ENCODE measurements at regions not wholly inside any gene's neighbourhood (a gene's known extent, or its start where the extent isn't known, plus 50 kb on each side); places are given as distances from the start of the nearest gene placed in this dataset.

DNA sequence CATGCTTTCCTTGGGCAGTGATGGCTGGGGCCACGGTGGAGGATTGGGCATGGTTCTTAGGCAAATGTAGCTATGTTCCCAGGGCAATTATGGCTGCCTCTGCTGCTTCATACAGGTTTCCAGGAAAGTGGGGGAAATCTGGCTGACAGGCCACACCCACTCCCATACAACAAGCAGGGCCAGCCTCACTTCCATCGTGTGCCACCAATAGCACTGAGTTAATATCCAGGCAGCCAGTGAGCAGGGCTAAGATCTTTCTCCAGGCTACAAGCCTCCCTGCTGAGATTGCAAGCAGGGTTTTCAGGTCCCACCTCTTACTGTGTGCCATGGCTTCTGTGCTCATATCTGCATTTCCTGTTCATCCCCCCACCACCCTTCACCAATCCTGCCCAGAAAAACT, 1291.9 kb downstream of the SI start:
- TF ChIP-seq CTCF (IDR thresholded peaks at IDR 0.05) (no peak), POLR2A (IDR thresholded peaks at IDR 0.05) (no peak)
